ENCODE measurements at regions not wholly inside any gene's neighbourhood (a gene's known extent, or its start where the extent isn't known, plus 50 kb on each side); places are given as distances from the start of the nearest gene placed in this dataset.

DNA sequence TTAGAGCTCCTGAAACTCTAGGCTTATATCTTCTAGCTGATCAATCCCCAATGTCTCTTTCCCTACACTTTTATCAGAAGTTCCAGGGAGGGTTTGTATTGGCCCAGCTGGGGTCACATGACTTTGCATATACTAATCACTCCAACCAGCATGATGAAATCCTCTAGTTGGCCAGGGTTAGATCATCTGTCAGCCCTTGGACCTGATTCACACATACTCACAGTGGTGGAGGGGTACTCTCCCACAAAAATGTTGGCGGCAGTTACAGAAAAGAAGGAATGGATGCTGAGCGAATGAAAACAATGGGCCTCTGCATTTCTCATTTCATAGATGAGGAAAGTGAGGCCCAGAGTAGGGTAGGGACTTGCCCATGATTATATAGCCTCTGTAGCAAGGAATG is 151.1 kb downstream of the PJA1 start:
- no peaks in the 10 kb centered on the region for H4K20me1 ChIP-seq (ENCODE audit: control insufficient read depth, insufficient read depth, low read depth, low read length)
- H3F3A ChIP-seq (ENCODE audit: control insufficient read depth, insufficient read depth): no peaks in the 10 kb centered on the region
- no peaks in the 10 kb centered on the region for H3K9me3 ChIP-seq (ENCODE audit: control insufficient read depth, insufficient read depth, low read length)
- H3K27me3 ChIP-seq (ENCODE audit: control insufficient read depth, low read length): no peaks in the 10 kb centered on the region
- no peak overlapping the region for H3K4me2 ChIP-seq (ENCODE audit: low read length)
- no peaks in the 10 kb centered on the region for H3K79me2 ChIP-seq (ENCODE audit: control insufficient read depth, low read length)
- H3K9me2 ChIP-seq (replicated peaks; ENCODE audit: control insufficient read depth, low read length): no peaks in the 10 kb centered on the region
- H3K27ac ChIP-seq (ENCODE audit: low read depth, low read length): no peak overlapping the region
- no peaks in the 10 kb centered on the region for H3K4me1 ChIP-seq (ENCODE audit: control insufficient read depth, low read length)
- TF ChIP-seq EZH2phosphoT487 (IDR thresholded peaks at IDR 0.05; ENCODE audit: borderline replicate concordance, low read length) (no peak), CTCF (IDR thresholded peaks at IDR 0.05; ENCODE audit: low read depth, low read length, poor library complexity, severe bottlenecking) (no peak)
- H3K4me3 ChIP-seq (ENCODE audit: low read length): no peak overlapping the region
- H3K36me3 ChIP-seq (ENCODE audit: control insufficient read depth, low read length): no peaks in the 10 kb centered on the region

DNA sequence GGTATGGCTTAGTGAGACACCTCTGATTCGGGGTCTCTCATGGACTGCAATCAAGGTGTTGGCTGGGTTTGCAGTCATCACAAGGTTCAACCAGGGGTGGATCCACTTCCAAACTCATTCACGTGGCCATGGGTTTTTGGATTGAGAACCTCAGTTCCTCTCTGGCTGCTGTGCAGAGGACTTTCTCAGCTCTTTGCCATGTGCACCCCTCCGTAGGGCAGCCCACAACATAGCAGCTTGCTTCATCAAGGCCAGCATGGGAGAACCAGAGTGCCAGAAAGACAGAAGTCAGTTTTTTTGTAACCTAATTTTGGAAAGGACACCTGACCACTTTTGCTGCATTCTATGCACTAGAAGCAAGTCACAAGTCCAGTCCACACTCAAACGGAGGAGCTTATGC is 154.9 kb downstream of the PJA1 start:
- Histone ChIP-seq H3K4me1 (ENCODE audit: control insufficient read depth, low read length) (no peaks in the 10 kb centered on the region), H3K9me2 (replicated peaks; ENCODE audit: control insufficient read depth, low read length) (no peaks in the 10 kb centered on the region), H3K36me3 (ENCODE audit: control insufficient read depth, low read length) (no peaks in the 10 kb centered on the region), H3F3A (ENCODE audit: control insufficient read depth, insufficient read depth) (no peaks in the 10 kb centered on the region), H3K27ac (ENCODE audit: low read depth, low read length) (no peak overlapping the region), H3K4me3 (ENCODE audit: low read length) (no peak overlapping the region), H3K9me3 (ENCODE audit: control insufficient read depth, insufficient read depth, low read length) (no peaks in the 10 kb centered on the region), H3K79me2 (ENCODE audit: control insufficient read depth, low read length) (no peaks in the 10 kb centered on the region), H4K20me1 (ENCODE audit: control insufficient read depth, insufficient read depth, low read depth, low read length) (no peaks in the 10 kb centered on the region), H3K27me3 (ENCODE audit: control insufficient read depth, low read length) (no peaks in the 10 kb centered on the region), H3K4me2 (ENCODE audit: low read length) (no peak overlapping the region)
- TF ChIP-seq CTCF (IDR thresholded peaks at IDR 0.05; ENCODE audit: low read depth, low read length, poor library complexity, severe bottlenecking) (no peak), EZH2phosphoT487 (IDR thresholded peaks at IDR 0.05; ENCODE audit: borderline replicate concordance, low read length) (no peak)

DNA sequence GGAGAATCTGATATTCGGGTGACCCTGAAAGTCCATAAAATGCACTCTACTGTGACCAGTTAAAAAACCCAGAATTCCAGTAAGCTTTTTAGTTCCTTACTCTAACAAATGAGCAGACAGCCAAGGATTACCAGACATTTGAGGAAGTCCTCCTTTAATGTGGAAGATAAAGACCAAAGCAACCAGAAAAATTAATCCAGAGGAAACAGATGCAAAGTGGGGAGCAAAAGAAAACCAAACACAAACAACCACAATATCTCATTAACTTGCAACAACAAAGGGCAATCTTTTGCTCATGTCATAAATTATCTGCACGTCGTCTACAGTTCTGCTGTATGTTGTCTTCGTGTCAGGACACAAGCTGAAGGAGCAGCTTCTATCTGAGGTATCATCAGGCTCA is 164.4 kb downstream of the PJA1 start:
- H3K4me2 ChIP-seq (ENCODE audit: low read length): no peak overlapping the region
- H4K20me1 ChIP-seq (ENCODE audit: control insufficient read depth, insufficient read depth, low read depth, low read length): no peaks in the 10 kb centered on the region
- no peaks in the 10 kb centered on the region for H3K4me1 ChIP-seq (ENCODE audit: control insufficient read depth, low read length)
- no peak overlapping the region for H3K4me3 ChIP-seq (ENCODE audit: low read length)
- H3K27me3 ChIP-seq (ENCODE audit: control insufficient read depth, low read length): no peaks in the 10 kb centered on the region
- H3K79me2 ChIP-seq (ENCODE audit: control insufficient read depth, low read length): no peaks in the 10 kb centered on the region
- H3K36me3 ChIP-seq (ENCODE audit: control insufficient read depth, low read length): no peaks in the 10 kb centered on the region
- H3K9me2 ChIP-seq (replicated peaks; ENCODE audit: control insufficient read depth, low read length): no peaks in the 10 kb centered on the region
- no peak for TF ChIP-seq EZH2phosphoT487 (IDR thresholded peaks at IDR 0.05; ENCODE audit: borderline replicate concordance, low read length)
- no peak for TF ChIP-seq CTCF (IDR thresholded peaks at IDR 0.05; ENCODE audit: low read depth, low read length, poor library complexity, severe bottlenecking)
- no peaks in the 10 kb centered on the region for H3F3A ChIP-seq (ENCODE audit: control insufficient read depth, insufficient read depth)
- no peak overlapping the region for H3K27ac ChIP-seq (ENCODE audit: low read depth, low read length)
- H3K9me3 ChIP-seq (ENCODE audit: control insufficient read depth, insufficient read depth, low read length): no peaks in the 10 kb centered on the region

DNA sequence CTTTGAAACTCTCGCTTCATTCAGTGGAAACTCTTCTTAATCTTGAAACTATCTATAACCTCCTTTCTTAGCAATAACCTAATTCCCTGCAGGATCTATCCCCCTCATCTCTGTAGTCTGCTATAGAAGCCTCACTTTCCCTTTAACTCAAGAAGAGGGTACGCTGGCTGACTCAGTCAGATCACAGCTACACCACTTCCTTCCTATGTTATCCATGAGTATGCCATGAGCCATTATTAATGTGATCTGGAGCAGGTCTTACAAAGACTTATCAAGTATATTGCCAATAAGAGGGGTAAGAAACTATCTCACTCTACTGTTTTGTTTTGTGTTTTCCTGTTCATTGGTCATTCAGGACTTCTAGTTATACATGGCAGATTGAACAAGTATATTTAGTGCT is 165.3 kb downstream of the PJA1 start:
- no peaks in the 10 kb centered on the region for H4K20me1 ChIP-seq (ENCODE audit: control insufficient read depth, insufficient read depth, low read depth, low read length)
- H3K4me3 ChIP-seq (ENCODE audit: low read length): no peak overlapping the region
- H3K9me3 ChIP-seq (ENCODE audit: control insufficient read depth, insufficient read depth, low read length): no peaks in the 10 kb centered on the region
- H3K27ac ChIP-seq (ENCODE audit: low read depth, low read length): no peak overlapping the region
- H3F3A ChIP-seq (ENCODE audit: control insufficient read depth, insufficient read depth): no peaks in the 10 kb centered on the region
- no peaks in the 10 kb centered on the region for H3K27me3 ChIP-seq (ENCODE audit: control insufficient read depth, low read length)
- TF ChIP-seq EZH2phosphoT487 (IDR thresholded peaks at IDR 0.05; ENCODE audit: borderline replicate concordance, low read length): no peak
- TF ChIP-seq CTCF (IDR thresholded peaks at IDR 0.05; ENCODE audit: low read depth, low read length, poor library complexity, severe bottlenecking): no peak
- no peaks in the 10 kb centered on the region for H3K4me1 ChIP-seq (ENCODE audit: control insufficient read depth, low read length)
- H3K4me2 ChIP-seq (ENCODE audit: low read length): no peak overlapping the region
- H3K79me2 ChIP-seq (ENCODE audit: control insufficient read depth, low read length): no peaks in the 10 kb centered on the region
- H3K9me2 ChIP-seq (replicated peaks; ENCODE audit: control insufficient read depth, low read length): no peaks in the 10 kb centered on the region
- H3K36me3 ChIP-seq (ENCODE audit: control insufficient read depth, low read length): no peaks in the 10 kb centered on the region

Data from DOHH2 (cell line).